SH-SY5Y (cell line): ENCODE measurements at regions not wholly inside any gene's neighbourhood (a gene's known extent, or its start where the extent isn't known, plus 50 kb on each side); places are given as distances from the start of the nearest gene placed in this dataset.

Experiments
- GATA2 ChIP-seq: IDR thresholded peaks from 2 replicates; pipeline ENCODE4 v1.6.1; 2011; ENCODE audit warnings: mild to moderate bottlenecking, low read depth, low read length
- GATA3 ChIP-seq: IDR thresholded peaks from 2 replicates; pipeline ENCODE4 v1.6.1; 2011; ENCODE audit warnings: low read depth, mild to moderate bottlenecking, low read length, moderate library complexity

DNA sequence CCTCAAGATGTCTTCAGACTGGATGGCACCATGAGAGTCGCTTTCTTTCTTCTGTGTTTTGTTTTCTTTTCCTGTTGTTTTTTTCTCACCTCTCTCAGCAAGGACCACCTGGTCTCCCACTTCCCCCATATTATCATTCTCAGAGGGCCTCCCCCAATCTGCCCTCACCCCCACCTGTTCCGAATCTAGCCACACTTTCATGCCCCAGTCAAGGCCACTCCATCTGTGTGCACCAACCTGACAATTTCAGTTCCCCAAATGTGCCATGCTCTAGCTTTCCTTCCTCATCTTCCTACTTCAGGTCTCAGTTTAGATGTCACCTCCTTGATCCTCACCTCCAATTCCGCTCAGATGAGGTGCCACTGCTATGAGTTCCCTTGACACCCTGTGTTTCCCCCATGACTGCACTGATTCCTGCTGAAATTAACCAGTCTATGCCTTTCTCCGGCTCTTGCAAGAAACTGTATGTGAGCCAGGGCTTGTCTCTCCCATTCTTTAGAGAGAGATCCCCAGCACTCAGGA, 146.2 kb downstream of the PLPP3 start:
- TF ChIP-seq GATA3 (no peak), GATA2 (no peak)
